ENCODE measurements at regions not wholly inside any gene's neighbourhood (a gene's known extent, or its start where the extent isn't known, plus 50 kb on each side); places are given as distances from the start of the nearest gene placed in this dataset.

GRCh38 chr7:46558482-46559193 lies 637.6 kb upstream of the IGFBP3 start:
- no peak for DNase-seq

- DNase-seq: no peak
These were observed 636.7 kb upstream of the IGFBP3 start for GRCh38 chr7:46557781-46558180.

GRCh38 chr7:46557295-46557711 lies 636.2 kb upstream of the IGFBP3 start:
- no peak for DNase-seq

GRCh38 chr7:46554688-46555422 lies 633.8 kb upstream of the IGFBP3 start:
- no peak for DNase-seq

- no peak for DNase-seq
These were observed 630.5 kb upstream of the IGFBP3 start for GRCh38 chr7:46551603-46552002.

- no peak for DNase-seq
These were observed 629.8 kb upstream of the IGFBP3 start for GRCh38 chr7:46550864-46551263.

GRCh38 chr7:46549892-46550639 lies 629.0 kb upstream of the IGFBP3 start:
- DNase-seq: no peak

- no peak for DNase-seq
These were observed 628.3 kb upstream of the IGFBP3 start for GRCh38 chr7:46549347-46549746.

- no peak for DNase-seq
These were observed 626.0 kb upstream of the IGFBP3 start for GRCh38 chr7:46547044-46547443.

GRCh38 chr7:46545790-46546189 lies 624.7 kb upstream of the IGFBP3 start:
- no peak for DNase-seq

- DNase-seq: no peak
These were observed 623.4 kb upstream of the IGFBP3 start for GRCh38 chr7:46544396-46545008.

GRCh38 chr7:46542076-46542475 lies 621.0 kb upstream of the IGFBP3 start:
- DNase-seq: no peak

- no peak for DNase-seq
These were observed 618.9 kb upstream of the IGFBP3 start for GRCh38 chr7:46539892-46540483.

GRCh38 chr7:46537191-46537905 lies 616.3 kb upstream of the IGFBP3 start:
- no peak for DNase-seq

GRCh38 chr7:46534664-46535588 lies 613.9 kb upstream of the IGFBP3 start:
- no peak for DNase-seq

- no peak for DNase-seq
These were observed 612.9 kb upstream of the IGFBP3 start for GRCh38 chr7:46533946-46534345.

- DNase-seq: no peak
These were observed 611.5 kb upstream of the IGFBP3 start for GRCh38 chr7:46532571-46532970.

GRCh38 chr7:46530081-46530750 lies 609.1 kb upstream of the IGFBP3 start:
- no peak for DNase-seq

- no peak for DNase-seq
These were observed 606.3 kb upstream of the IGFBP3 start for GRCh38 chr7:46527360-46527759.

- DNase-seq: no peak
These were observed 604.8 kb upstream of the IGFBP3 start for GRCh38 chr7:46525876-46526275.

GRCh38 chr7:46524350-46524749 lies 603.3 kb upstream of the IGFBP3 start:
- DNase-seq: no peak
